ENCODE measurements at regions not wholly inside any gene's neighbourhood (a gene's known extent, or its start where the extent isn't known, plus 50 kb on each side); places are given as distances from the start of the nearest gene placed in this dataset.

GRCh38 chr20:50372770-50373088, 137.5 kb upstream of the PTPN1 start:
- TF ChIP-seq CTCF (IDR thresholded peaks at IDR 0.05; ENCODE audit: low read depth, low read length) = no peak
- TF ChIP-seq POLR2A (IDR thresholded peaks at IDR 0.05; ENCODE audit: extremely low read depth, insufficient read length) = no peak

All from NB4 (cell line).